Adrenal gland (tissue), 9 donors: ENCODE measurements at regions not wholly inside any gene's neighbourhood (a gene's known extent, or its start where the extent isn't known, plus 50 kb on each side); places are given as distances from the start of the nearest gene placed in this dataset.
"Not testable (repeated sequence)": the region's sequence is repeated elsewhere in the genome, so short reads cannot be mapped to it uniquely, and the experiment has no call there.

Experiments used
- DNase-seq, 7 donors: peaks; one replicate each; pipeline ENCODE4 v3.0.0-alpha.2; 2019 to 2020
- H3K27ac ChIP-seq, 5 donors: fragments of 200-600 bp; sonication (generic) in 4 of 5; 1 replicate in 3 of 5; 2 replicates in 2 of 5; pipeline versions ENCODE4 v1.5.1 to v1.8.0; 2016 to 2020; ENCODE audit warnings: mild to moderate bottlenecking in 1 of 5
- H3K27me3 ChIP-seq: fragments of 200-600 bp; 2 replicates; pipeline ENCODE4 v1.8.0; 2021
- H3K36me3 ChIP-seq, 2 donors: fragments of 200-600 bp; replicated peaks in 1 of 2; 1 replicate in 1 of 2; 2 replicates in 1 of 2; pipeline versions ENCODE4 v1.5.1 to v1.8.0; 2018 to 2022
- H3K4me1 ChIP-seq, 2 donors: fragments of 200-600 bp; replicated peaks in 1 of 2; 1 replicate in 1 of 2; 2 replicates in 1 of 2; pipeline versions ENCODE4 v1.5.1 to v1.8.0; 2018 to 2021
- H3K4me3 ChIP-seq, 4 donors: fragments of 200-600 bp; sonication (generic) in 3 of 4; one replicate each; pipeline ENCODE4 v1.5.1; 2016 to 2018
- H3K9me3 ChIP-seq, 3 donors: fragments of 200-600 bp; sonication (generic) in 1 of 3; replicated peaks in 1 of 3; 1 replicate in 2 of 3; 2 replicates in 1 of 3; pipeline versions ENCODE4 v1.5.1 to v1.8.0; 2016 to 2021
- POLR2A ChIP-seq, 2 donors: fragments of 450-650 bp; IDR thresholded peaks; one replicate each; pipeline ENCODE4 v1.6.1; 2017; ENCODE audit warnings: antibody characterized with exemption in 2 of 2, mild to moderate bottlenecking in 2 of 2, moderate library complexity in 1 of 2
- WGBS, 4 donors: extraction: QIAGEN DNeasy Blood & Tissue Kit in 2 of 4; methylation state at CpG; one replicate each; pipeline versions ENCODE4 v1.1.5 to v1.1.7; 2013 to 2017; 5-methylcytosine and 5-hydroxymethylcytosine counted together
- intact Hi-C, 2 donors: fragments of 100-400 bp; cut with DNase I; formaldehyde crosslinking; loops; one replicate each; pipeline versions ENCODE4 v1.14.1 to v1.15.0; 2022 to 2023
- TF ChIP-seq, protein P1 (sequence below), 6 experiments: fragments of 450-650 bp in 4 of 6; fragments of 200-600 bp in 2 of 6; sonication (generic) in 1 of 6; IDR thresholded peaks; 1 replicate in 5 of 6; 2 replicates in 1 of 6; pipeline versions ENCODE4 v1.5.1 to v1.8.0; 2016 to 2021; ENCODE audit warnings: antibody characterized with exemption in 6 of 6, mild to moderate bottlenecking in 2 of 6, moderate library complexity in 1 of 6
- donor health status: healthy with polysubstance abuse.
- donor health status: Bipolar disorder and iron deficiency.
- donor health status: DM: yes; HTN: yes; CAD: no.
- donor health status: DM: no; HTN: no; CAD: no.
- donor health status: DM: no; HTN: no; CAD: no.

- intact Hi-C loops: no loop called here
- H3K36me3 ChIP-seq: no peaks in the 10 kb centered on the region
- 47 to 91% (median 72%) methylated on average over 3 of the region's 3 CpGs for WGBS, 4 donors
These were observed 72.8 kb upstream of the EFNA5 start for GRCh38 chr5:107743373-107744000.

DNA sequence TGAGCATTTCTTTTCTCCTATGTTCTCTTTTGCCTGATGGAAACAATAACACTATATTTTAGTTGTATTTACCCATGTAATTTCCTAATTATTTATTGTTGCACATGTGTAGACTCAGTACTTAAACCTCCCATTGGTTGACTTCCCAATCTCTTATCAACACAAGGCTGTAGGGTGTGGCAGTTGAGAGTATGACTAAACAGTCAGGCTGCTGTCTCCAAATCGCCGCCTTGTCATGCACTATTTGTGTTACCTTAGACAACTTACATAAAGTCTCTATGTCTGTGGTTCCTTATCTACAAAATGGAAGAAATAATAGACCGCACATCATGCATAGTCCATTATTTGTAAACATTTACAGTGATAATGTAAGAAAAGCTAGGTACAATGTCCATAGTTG is 68.9 kb upstream of the EFNA5 start:
- Histone ChIP-seq H3K4me1 (no peaks in the 10 kb centered on the region), H3K4me3 (no peak overlapping the region), H3K9me3 (no peaks in the 10 kb centered on the region), H3K27ac (no peak overlapping the region), H3K27me3 (no peaks in the 10 kb centered on the region), H3K36me3 (no peaks in the 10 kb centered on the region)
- DNase-seq: no peak
- TF ChIP-seq, protein P1, sequence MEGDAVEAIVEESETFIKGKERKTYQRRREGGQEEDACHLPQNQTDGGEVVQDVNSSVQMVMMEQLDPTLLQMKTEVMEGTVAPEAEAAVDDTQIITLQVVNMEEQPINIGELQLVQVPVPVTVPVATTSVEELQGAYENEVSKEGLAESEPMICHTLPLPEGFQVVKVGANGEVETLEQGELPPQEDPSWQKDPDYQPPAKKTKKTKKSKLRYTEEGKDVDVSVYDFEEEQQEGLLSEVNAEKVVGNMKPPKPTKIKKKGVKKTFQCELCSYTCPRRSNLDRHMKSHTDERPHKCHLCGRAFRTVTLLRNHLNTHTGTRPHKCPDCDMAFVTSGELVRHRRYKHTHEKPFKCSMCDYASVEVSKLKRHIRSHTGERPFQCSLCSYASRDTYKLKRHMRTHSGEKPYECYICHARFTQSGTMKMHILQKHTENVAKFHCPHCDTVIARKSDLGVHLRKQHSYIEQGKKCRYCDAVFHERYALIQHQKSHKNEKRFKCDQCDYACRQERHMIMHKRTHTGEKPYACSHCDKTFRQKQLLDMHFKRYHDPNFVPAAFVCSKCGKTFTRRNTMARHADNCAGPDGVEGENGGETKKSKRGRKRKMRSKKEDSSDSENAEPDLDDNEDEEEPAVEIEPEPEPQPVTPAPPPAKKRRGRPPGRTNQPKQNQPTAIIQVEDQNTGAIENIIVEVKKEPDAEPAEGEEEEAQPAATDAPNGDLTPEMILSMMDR (IDR thresholded peaks at IDR 0.05): no peak
- TF ChIP-seq POLR2A (IDR thresholded peaks at IDR 0.05): no peak
- 84 to 95% (median 86%) methylated on average over 3 of the region's 3 CpGs for WGBS, 4 donors
- intact Hi-C loops: no loop called here

More at GRCh38 chr5:107743373-107744000, 72.8 kb upstream of the EFNA5 start:
- H3K27me3 ChIP-seq: no peaks in the 10 kb centered on the region
- no peaks in the 10 kb centered on the region for H3K4me1 ChIP-seq
- TF ChIP-seq, protein P1 (IDR thresholded peaks at IDR 0.05): no peak
- no peak for TF ChIP-seq POLR2A (IDR thresholded peaks at IDR 0.05)
- H3K9me3 ChIP-seq: no peaks in the 10 kb centered on the region
- DNase-seq: no peak
- no peak overlapping the region for H3K4me3 ChIP-seq
- H3K27ac ChIP-seq: no peak overlapping the region

DNA sequence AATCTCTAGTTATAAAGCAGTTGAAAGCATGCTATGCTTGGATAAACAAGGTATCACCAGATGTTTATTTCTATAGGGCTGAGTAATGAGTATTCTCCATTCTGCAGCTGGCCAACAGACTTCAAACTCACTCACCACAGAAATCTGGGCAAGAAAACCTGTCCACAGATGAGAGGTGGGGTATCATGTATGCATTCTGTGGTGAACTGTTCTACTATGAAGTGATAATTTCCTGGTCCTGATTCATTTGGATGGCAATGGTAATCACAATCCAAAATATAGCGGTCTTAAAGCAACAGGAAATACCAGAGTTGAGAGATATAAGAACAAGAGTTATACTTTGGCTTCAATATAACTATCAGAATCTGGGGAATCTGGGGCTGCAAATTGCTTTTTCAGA is 65.9 kb upstream of the EFNA5 start:
- H3K4me1 ChIP-seq: no peaks in the 10 kb centered on the region
- H3K9me3 ChIP-seq: no peaks in the 10 kb centered on the region
- no peaks in the 10 kb centered on the region for H3K27me3 ChIP-seq
- H3K4me3 ChIP-seq: no peak overlapping the region
- no peak for TF ChIP-seq POLR2A (IDR thresholded peaks at IDR 0.05)
- TF ChIP-seq, protein P1 (IDR thresholded peaks at IDR 0.05): no peak
- intact Hi-C loops: no loop called here
- no peaks in the 10 kb centered on the region for H3K36me3 ChIP-seq
- 74 to 84% (median 78%) methylated on average over 1 of the region's 1 CpG for WGBS, 4 donors
- DNase-seq: no peak
- H3K27ac ChIP-seq: no peak overlapping the region

GRCh38 chr5:107736089-107736488 is 65.4 kb upstream of the EFNA5 start:
- H3K4me1 ChIP-seq, H3K9me3 ChIP-seq, intact Hi-C loops, H3K27me3 ChIP-seq, H3K36me3 ChIP-seq, DNase-seq, H3K4me3 ChIP-seq, H3K27ac ChIP-seq: not testable (repeated sequence)
- 73 to 92% (median 78%) methylated on average over 2 of the region's 2 CpGs for WGBS, 4 donors

DNA sequence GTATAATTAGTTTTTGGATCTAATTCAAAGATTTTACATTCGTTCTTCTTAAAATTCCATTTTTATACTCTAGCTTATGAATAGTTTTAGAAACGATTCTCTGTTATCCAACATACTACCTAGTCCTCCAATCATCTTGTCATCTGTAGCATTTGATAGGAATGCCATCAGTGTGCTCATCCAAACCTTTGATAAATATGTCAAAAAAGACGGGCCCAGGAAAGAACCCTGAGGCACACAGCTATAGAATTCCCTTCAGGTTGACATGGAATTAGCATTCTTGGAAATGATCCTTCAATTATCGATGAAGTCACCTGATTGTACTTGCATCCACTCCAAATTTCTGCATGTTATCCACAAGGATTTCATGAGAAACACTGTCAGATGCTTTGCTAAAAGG is 64.8 kb upstream of the EFNA5 start:
- Histone ChIP-seq H3K27ac (no peak overlapping the region), H3K27me3 (no peaks in the 10 kb centered on the region), H3K4me1 (no peaks in the 10 kb centered on the region), H3K36me3 (no peaks in the 10 kb centered on the region), H3K4me3 (no peak overlapping the region), H3K9me3 (no peaks in the 10 kb centered on the region)
- TF ChIP-seq POLR2A (IDR thresholded peaks at IDR 0.05): no peak
- TF ChIP-seq, protein P1 (IDR thresholded peaks at IDR 0.05): no peak
- no peak for DNase-seq
- 68 to 80% (median 74%) methylated on average over 4 of the region's 4 CpGs for WGBS, 4 donors
- intact Hi-C loops: no loop called here
